Gastroesophageal sphincter (tissue), 3 donors: ENCODE measurements at regions not wholly inside any gene's neighbourhood (a gene's known extent, or its start where the extent isn't known, plus 50 kb on each side); places are given as distances from the start of the nearest gene placed in this dataset.

Experiments used
- CTCF ChIP-seq, 4 experiments: fragments of 200-600 bp in 2 of 4; fragments of 450-650 bp in 2 of 4; sonication (generic) in 1 of 4; IDR thresholded peaks; one replicate each; pipeline ENCODE4 v1.5.1; 2017 to 2019; ENCODE audit warnings: antibody characterized with exemption in 4 of 4, mild to moderate bottlenecking in 2 of 4, moderate library complexity in 2 of 4
- EP300 ChIP-seq: sonication (generic); formaldehyde crosslinking; IDR thresholded peaks from one replicate; pipeline ENCODE4 v1.6.1; 2017; ENCODE audit warnings: antibody characterized with exemption, mild to moderate bottlenecking
- POLR2A ChIP-seq, 2 donors: fragments of 450-650 bp; IDR thresholded peaks; one replicate each; pipeline ENCODE4 v1.6.1; 2017; ENCODE audit warnings: antibody characterized with exemption in 2 of 2, mild to moderate bottlenecking in 2 of 2, moderate library complexity in 1 of 2
- POLR2AphosphoS5 ChIP-seq: sonication (generic); formaldehyde crosslinking; IDR thresholded peaks from one replicate; pipeline ENCODE4 v1.6.1; 2017; ENCODE audit warnings: antibody characterized with exemption

GRCh38 chr2:183671233-183671632 is 547.0 kb downstream of the NUP35 start:
- no peak for TF ChIP-seq CTCF (IDR thresholded peaks at IDR 0.05)
- TF ChIP-seq POLR2AphosphoS5, result no peak
- no peak for TF ChIP-seq POLR2A (IDR thresholded peaks at IDR 0.05)
- no peak for TF ChIP-seq EP300
